Neuronal stem cell (in vitro differentiated cells): ENCODE measurements at regions not wholly inside any gene's neighbourhood (a gene's known extent, or its start where the extent isn't known, plus 50 kb on each side); places are given as distances from the start of the nearest gene placed in this dataset.

Experiments
- DNase-seq: peaks from one replicate; pipeline ENCODE4 v3.0.0-alpha.2; 2013; ENCODE audit warnings: low spot score
- H2AFZ ChIP-seq: one replicate; pipeline ENCODE4 v1.6.1; 2013; ENCODE audit warnings: mild to moderate bottlenecking, low read length, inconsistent platforms
- H2AK5ac ChIP-seq: 2 replicates; pipeline ENCODE4 v1.6.1; 2013; ENCODE audit warnings: low read depth, mild to moderate bottlenecking, inconsistent platforms, low read length, moderate library complexity, mixed read lengths
- H2BK120ac ChIP-seq: 2 replicates; pipeline ENCODE4 v1.6.1; 2013; ENCODE audit warnings: low read depth, mild to moderate bottlenecking, inconsistent platforms, low read length, moderate library complexity, mixed read lengths
- H2BK12ac ChIP-seq: one replicate; pipeline ENCODE4 v1.6.1; 2013; ENCODE audit warnings: low read length, inconsistent platforms
- H2BK15ac ChIP-seq: 2 replicates; pipeline ENCODE4 v1.6.1; 2013; ENCODE audit warnings: mild to moderate bottlenecking, low read length, inconsistent platforms, mixed read lengths
- H2BK5ac ChIP-seq: one replicate; pipeline ENCODE4 v1.6.1; 2013; ENCODE audit warnings: inconsistent platforms, mild to moderate bottlenecking, low read length, moderate library complexity
- H3K14ac ChIP-seq: one replicate; pipeline ENCODE4 v1.6.1; 2013; ENCODE audit warnings: low read length, inconsistent platforms
- H3K18ac ChIP-seq: 2 replicates; pipeline ENCODE4 v1.6.1; 2013; ENCODE audit warnings: low read length, inconsistent platforms
- H3K23ac ChIP-seq: 2 replicates; pipeline ENCODE4 v1.6.1; 2013; ENCODE audit warnings: low read depth, mild to moderate bottlenecking, mixed read lengths, low read length, inconsistent platforms; ENCODE audit not compliant: poor library complexity
- H3K27ac ChIP-seq: replicated peaks from 3 replicates; pipeline ENCODE4 v1.5.1; 2013; ENCODE audit warnings: low read length, inconsistent platforms
- H3K27me3 ChIP-seq, 3 experiments: 2 replicates each; pipeline ENCODE4 v1.6.1; 2013; ENCODE audit warnings: low read length in 3 of 3, mild to moderate bottlenecking in 2 of 3, inconsistent platforms in 1 of 3, low read depth in 1 of 3, mixed read lengths in 1 of 3, moderate library complexity in 1 of 3; ENCODE audit not compliant: control insufficient read depth in 3 of 3, insufficient read depth in 3 of 3
- H3K36me3 ChIP-seq, 2 donors: replicated peaks in 1 of 2; 2 replicates each; pipeline ENCODE4 v1.6.1; 2013; ENCODE audit warnings: low read length in 2 of 2; ENCODE audit not compliant: control insufficient read depth in 2 of 2, insufficient read depth in 2 of 2
- H3K4ac ChIP-seq: 2 replicates; pipeline ENCODE4 v1.6.1; 2013; ENCODE audit warnings: inconsistent platforms, mild to moderate bottlenecking, low read length, moderate library complexity
- H3K4me1 ChIP-seq, 2 donors: 1 replicate in 1 of 2; 2 replicates in 1 of 2; pipeline ENCODE4 v1.6.1; 2013; ENCODE audit warnings: low read length in 2 of 2, low read depth in 1 of 2; ENCODE audit not compliant: control insufficient read depth in 2 of 2, insufficient read depth in 1 of 2
- H3K4me2 ChIP-seq: one replicate; pipeline ENCODE4 v1.6.1; 2013; ENCODE audit warnings: mild to moderate bottlenecking, low read length, inconsistent platforms; ENCODE audit not compliant: insufficient read depth, poor library complexity, severe bottlenecking
- H3K4me3 ChIP-seq, 2 donors: 2 replicates each; pipeline ENCODE4 v1.5.1; 2013; ENCODE audit warnings: low read length in 2 of 2, mild to moderate bottlenecking in 2 of 2, inconsistent platforms in 1 of 2, moderate library complexity in 1 of 2
- H3K79me1 ChIP-seq: one replicate; pipeline ENCODE4 v1.6.1; 2013; ENCODE audit warnings: low read depth, mild to moderate bottlenecking, inconsistent platforms, low read length, moderate library complexity
- H3K9ac ChIP-seq: one replicate; pipeline ENCODE4 v1.6.1; 2013; ENCODE audit warnings: mild to moderate bottlenecking, low read depth, low read length, inconsistent platforms; ENCODE audit not compliant: poor library complexity
- H3K9me3 ChIP-seq, 2 donors: replicated peaks in 1 of 2; 2 replicates each; pipeline versions ENCODE3 to v1.6.1; 2013; ENCODE audit warnings: low read length in 2 of 2, mild to moderate bottlenecking in 2 of 2, inconsistent platforms in 1 of 2, low read depth in 1 of 2, mixed read lengths in 1 of 2, moderate library complexity in 1 of 2; ENCODE audit not compliant: control insufficient read depth in 2 of 2, insufficient read depth in 1 of 2
- H4K8ac ChIP-seq: one replicate; pipeline ENCODE4 v1.6.1; 2013; ENCODE audit warnings: low read depth, mild to moderate bottlenecking, inconsistent platforms, low read length, moderate library complexity
- H4K91ac ChIP-seq: one replicate; pipeline ENCODE4 v1.6.1; 2013; ENCODE audit warnings: low read length, low read depth, mild to moderate bottlenecking, inconsistent platforms; ENCODE audit not compliant: poor library complexity
- WGBS, 2 donors: extraction: QIAGEN DNeasy Blood & Tissue Kit; methylation state at CpG; one replicate each; pipeline ENCODE4 v1.1.7; 2013; ENCODE audit warnings: missing lambda C conversion rate in 2 of 2, mixed read lengths in 1 of 2; ENCODE audit not compliant: insufficient read length in 2 of 2, insufficient replicate concordance in 1 of 2; ENCODE audit errors: extremely low coverage in 2 of 2; 5-methylcytosine and 5-hydroxymethylcytosine counted together

DNA sequence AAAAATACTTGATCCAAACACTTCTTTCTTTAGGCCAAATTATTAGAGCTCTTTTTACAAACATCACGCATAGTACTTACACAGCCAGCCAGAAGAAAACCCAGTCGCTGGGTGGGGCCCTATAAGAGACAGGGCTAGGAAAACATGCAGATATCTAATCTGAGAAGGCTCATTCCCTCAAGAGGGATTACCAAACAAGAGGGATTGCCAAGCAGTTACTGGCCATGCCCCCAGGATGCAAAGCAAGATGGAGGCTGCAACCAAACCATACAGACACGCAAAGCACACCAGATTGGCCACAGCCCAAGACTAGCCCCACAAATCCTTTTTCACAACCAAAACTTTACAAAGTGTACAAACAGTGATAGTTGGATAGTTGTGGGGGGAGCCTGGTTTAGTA is 1235.4 kb upstream of the GJE1 start:
- Histone ChIP-seq H3K79me1 (no peaks in the 10 kb centered on the region), H3K4ac (no peak overlapping the region), H3K4me2 (no peak overlapping the region), H3K18ac (no peak overlapping the region), H3K27me3 (no peaks in the 10 kb centered on the region), H3K9ac (no peak overlapping the region), H2AFZ (peak overlapping the region; percentile 87), H3K14ac (no peak overlapping the region), H3K9me3 (peaks cover 3 to 6% of the 10 kb centered on the region in 2 donors), H2BK5ac (no peak overlapping the region), H4K8ac (no peak overlapping the region), H3K4me3 (peak overlapping the region in 1 of 2 donors; percentile 49), H3K4me1 (no peaks in the 10 kb centered on the region), H4K91ac (no peak overlapping the region), H3K36me3 (no peaks in the 10 kb centered on the region), H3K23ac (no peak overlapping the region), H2BK12ac (no peak overlapping the region), H2AK5ac (no peak overlapping the region), H2BK120ac (no peak overlapping the region), H2BK15ac (no peak overlapping the region), H3K27ac (no peak overlapping the region)
- no CpG with 5 or more reads among the region's 3 CpGs for WGBS, 2 donors
- DNase-seq, result no peak

DNA sequence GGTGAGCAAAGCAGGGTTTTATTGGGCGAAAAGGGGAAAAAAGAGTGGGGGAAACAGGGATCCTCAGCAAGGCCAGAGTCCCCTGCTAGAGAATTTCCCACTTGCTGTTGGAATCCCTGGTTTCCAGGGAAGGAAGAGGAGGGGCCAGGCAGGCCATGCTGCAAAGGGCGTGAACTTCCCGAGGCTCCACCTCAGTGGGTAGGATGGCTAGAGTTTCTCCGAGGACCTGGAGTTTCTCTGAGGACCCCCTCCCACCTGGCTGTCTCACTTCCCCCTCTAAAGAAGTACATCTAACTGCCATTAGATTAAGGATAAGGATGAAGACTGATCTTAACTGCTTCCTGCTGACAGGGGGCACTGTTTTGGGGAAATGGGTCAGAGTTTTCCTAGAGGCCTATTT is 1239.3 kb upstream of the GJE1 start:
- H2BK15ac ChIP-seq, result no peak overlapping the region
- H4K91ac ChIP-seq, result no peak overlapping the region
- WGBS, 2 donors, result no CpG with 5 or more reads among the region's 4 CpGs
- DNase-seq, result no peak
- H2BK5ac ChIP-seq, result no peak overlapping the region
- H2AFZ ChIP-seq, result peak overlapping the region; percentile 15
- H3K36me3 ChIP-seq, result no peaks in the 10 kb centered on the region
- H4K8ac ChIP-seq, result no peak overlapping the region
- H2AK5ac ChIP-seq, result no peak overlapping the region
- peak overlapping the region; percentile 46 for H3K18ac ChIP-seq
- H3K4me1 ChIP-seq, result no peaks in the 10 kb centered on the region
- no peak overlapping the region for H3K14ac ChIP-seq
- H3K4ac ChIP-seq, result no peak overlapping the region
- no peaks in the 10 kb centered on the region for H3K79me1 ChIP-seq
- no peak overlapping the region for H3K27ac ChIP-seq
- H3K23ac ChIP-seq, result no peak overlapping the region
- H3K27me3 ChIP-seq, result no peaks in the 10 kb centered on the region
- no peak overlapping the region for H3K4me2 ChIP-seq
- peaks cover 2 to 3% of the 10 kb centered on the region in 2 donors for H3K9me3 ChIP-seq
- H3K9ac ChIP-seq, result no peak overlapping the region
- no peak overlapping the region for H2BK120ac ChIP-seq
- no peak overlapping the region for H3K4me3 ChIP-seq
- H2BK12ac ChIP-seq, result no peak overlapping the region

- Histone ChIP-seq H2AFZ (no peak overlapping the region), H3K79me1 (no peaks in the 10 kb centered on the region), H2BK15ac (no peak overlapping the region), H3K36me3 (no peaks in the 10 kb centered on the region), H3K27me3 (no peaks in the 10 kb centered on the region), H3K9ac (no peak overlapping the region), H3K14ac (no peak overlapping the region), H3K4me2 (no peak overlapping the region), H2BK5ac (no peak overlapping the region), H2AK5ac (no peak overlapping the region), H3K18ac (no peak overlapping the region), H4K8ac (no peak overlapping the region), H3K23ac (no peak overlapping the region), H3K4me3 (no peak overlapping the region), H3K27ac (no peak overlapping the region), H3K9me3 (no peaks in the 10 kb centered on the region), H2BK12ac (no peak overlapping the region), H3K4ac (no peak overlapping the region), H3K4me1 (no peaks in the 10 kb centered on the region), H2BK120ac (no peak overlapping the region), H4K91ac (no peak overlapping the region)
- no peak for DNase-seq
Measured at GRCh38 chr6:140879946-140880345, 1252.8 kb upstream of the GJE1 start.

DNA sequence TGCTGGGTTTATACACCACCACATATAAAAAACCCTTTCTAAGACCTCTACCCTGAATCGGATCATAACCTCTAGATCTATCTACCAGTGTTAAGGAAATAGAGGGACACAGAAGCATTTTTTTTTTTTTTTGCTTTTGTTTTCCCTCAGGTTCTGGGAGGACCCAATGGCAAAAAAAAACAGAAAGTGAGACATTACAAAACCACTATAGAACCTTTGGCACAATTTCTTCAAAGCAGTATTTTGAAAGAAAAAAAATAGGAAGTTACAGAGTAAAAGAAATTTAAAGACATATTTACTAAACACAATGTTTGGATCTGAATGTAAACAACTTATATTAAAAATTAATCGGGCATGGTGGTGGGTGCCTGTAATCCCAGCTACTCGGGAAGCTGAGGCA is 1258.7 kb upstream of the GJE1 start:
- no peak overlapping the region for H3K23ac ChIP-seq
- H4K91ac ChIP-seq, result no peak overlapping the region
- H2AFZ ChIP-seq, result no peak overlapping the region
- no CpG with 5 or more reads among the region's 3 CpGs for WGBS, 2 donors
- H3K4me2 ChIP-seq, result no peak overlapping the region
- H2BK15ac ChIP-seq, result no peak overlapping the region
- no peak overlapping the region for H2BK120ac ChIP-seq
- no peak overlapping the region for H3K27ac ChIP-seq
- no peaks in the 10 kb centered on the region for H3K4me1 ChIP-seq
- no peak for DNase-seq
- H3K9me3 ChIP-seq, result no peaks in the 10 kb centered on the region
- no peaks in the 10 kb centered on the region for H3K79me1 ChIP-seq
- no peaks in the 10 kb centered on the region for H3K27me3 ChIP-seq
- no peak overlapping the region for H2AK5ac ChIP-seq
- no peak overlapping the region for H4K8ac ChIP-seq
- no peak overlapping the region for H3K14ac ChIP-seq
- H2BK12ac ChIP-seq, result no peak overlapping the region
- H3K9ac ChIP-seq, result no peak overlapping the region
- no peaks in the 10 kb centered on the region for H3K36me3 ChIP-seq
- H3K4me3 ChIP-seq, result no peak overlapping the region
- H2BK5ac ChIP-seq, result no peak overlapping the region
- no peak overlapping the region for H3K18ac ChIP-seq
- no peak overlapping the region for H3K4ac ChIP-seq
